Endothelial cell of umbilical vein (primary cell): ENCODE measurements at regions not wholly inside any gene's neighbourhood (a gene's known extent, or its start where the extent isn't known, plus 50 kb on each side); places are given as distances from the start of the nearest gene placed in this dataset.

Source experiments
- BruUV-seq: library from RNA; stranded (reverse); fragments of 400-500 nt; replicated peaks from 2 replicates; lab custom pipeline; 2021; lab: Mats Ljungman, UMichigan
- CTCF ChIA-PET: fragments of 300-600, 350-600 bp; sonication (Branson Sonifier 250); formaldehyde crosslinking; loops from one replicate; lab custom pipeline; 2021; ENCODE audit warnings: antibody characterized with exemption, inconsistent platforms; lab: Charles Lee
- POLR2A ChIA-PET: fragments of 300-600, 350-600 bp; sonication (Branson Sonifier 250); formaldehyde crosslinking; loops from one replicate; lab custom pipeline; 2021; ENCODE audit warnings: antibody characterized with exemption, inconsistent platforms; lab: Charles Lee
- DNase-seq: peaks from one replicate; pipeline ENCODE4 v3.0.0-alpha.2; 2011; ENCODE audit warnings: low read depth, low spot score
- FAIRE-seq: peaks from 2 replicates; lab custom pipeline; 2011; peaks lifted over from hg19 to GRCh38; lab: Jason Lieb, UNC
- H2AFZ ChIP-seq: 2 replicates; pipeline ENCODE4 v1.6.0; 2012; ENCODE audit warnings: low read depth, low read length, control low read depth, inconsistent platforms
- H3K27ac ChIP-seq: 2 replicates; pipeline ENCODE4 v1.5.1; 2011; ENCODE audit warnings: low read depth, mild to moderate bottlenecking, control low read depth, low read length, moderate library complexity; ENCODE audit not compliant: insufficient read depth
- H3K27me3 ChIP-seq, 2 experiments: 2 replicates each; pipeline versions ENCODE4 v1.6.0 to v1.6.1; 2011; ENCODE audit warnings: low read length in 2 of 2, mixed read lengths in 1 of 2; ENCODE audit not compliant: control insufficient read depth in 2 of 2, insufficient read depth in 2 of 2
- H3K36me3 ChIP-seq, 2 experiments: 2 replicates in 1 of 2; 3 replicates in 1 of 2; pipeline ENCODE4 v1.5.1; 2011; ENCODE audit warnings: low read length in 2 of 2, mild to moderate bottlenecking in 1 of 2, moderate library complexity in 1 of 2; ENCODE audit not compliant: control insufficient read depth in 2 of 2, insufficient read depth in 2 of 2; ENCODE audit errors: extremely low read depth in 1 of 2
- H3K4me1 ChIP-seq: 3 replicates; pipeline ENCODE4 v1.5.1; 2011; ENCODE audit warnings: mild to moderate bottlenecking, low read length; ENCODE audit not compliant: control insufficient read depth, insufficient read depth; ENCODE audit errors: extremely low read depth
- H3K4me2 ChIP-seq: 2 replicates; pipeline ENCODE4 v1.6.1; 2011; ENCODE audit warnings: low read length, control low read depth, mixed read lengths; ENCODE audit not compliant: insufficient read depth
- H3K4me3 ChIP-seq, 3 experiments: fragments of 200-600 bp in 1 of 3; sonication (generic), shearing (Covaris generic) in 1 of 3; replicated peaks in 1 of 3; 2 replicates each; pipeline ENCODE4 v1.5.1; 2011 to 2016; ENCODE audit warnings: control low read depth in 3 of 3, low read length in 3 of 3, mild to moderate bottlenecking in 2 of 3, inconsistent platforms in 1 of 3, low read depth in 1 of 3, moderate library complexity in 1 of 3; ENCODE audit not compliant: insufficient read depth in 1 of 3
- H3K79me2 ChIP-seq: 2 replicates; pipeline ENCODE4 v1.6.0; 2012; ENCODE audit warnings: low read length, inconsistent platforms; ENCODE audit not compliant: control insufficient read depth, insufficient read depth
- H3K9ac ChIP-seq: replicated peaks from 2 replicates; pipeline ENCODE3; 2011; ENCODE audit warnings: low read length, control low read depth; ENCODE audit not compliant: insufficient read depth; ENCODE audit errors: extremely low read depth
- H3K9me1 ChIP-seq: replicated peaks from 3 replicates; pipeline ENCODE4 v1.6.0; 2011; ENCODE audit warnings: mild to moderate bottlenecking, low read length; ENCODE audit not compliant: control insufficient read depth, insufficient read depth; ENCODE audit errors: extremely low read depth
- H3K9me3 ChIP-seq: replicated peaks from 2 replicates; pipeline ENCODE4 v1.5.1; 2012; ENCODE audit warnings: low read length, inconsistent platforms; ENCODE audit not compliant: control insufficient read depth, insufficient read depth
- H4K20me1 ChIP-seq: replicated peaks from 2 replicates; pipeline ENCODE3; 2011; ENCODE audit warnings: mild to moderate bottlenecking, low read length; ENCODE audit not compliant: control insufficient read depth, insufficient read depth; ENCODE audit errors: extremely low read depth
- EZH2 ChIP-seq: IDR thresholded peaks from 2 replicates; pipeline ENCODE4 v1.6.1; 2012; ENCODE audit warnings: borderline replicate concordance, low read depth, mild to moderate bottlenecking, moderate library complexity, low read length, inconsistent platforms; ENCODE audit not compliant: severe bottlenecking
- FOS ChIP-seq: IDR thresholded peaks from 2 replicates; pipeline ENCODE4 v1.6.1; 2011; ENCODE audit warnings: mild to moderate bottlenecking, low read length, moderate library complexity, borderline replicate concordance; ENCODE audit not compliant: insufficient read depth
- GATA2 ChIP-seq: IDR thresholded peaks from 2 replicates; pipeline ENCODE4 v1.7.0; 2011; ENCODE audit warnings: low read depth, mild to moderate bottlenecking, moderate library complexity, mixed read lengths, low read length; ENCODE audit not compliant: insufficient read length, insufficient read depth
- JUN ChIP-seq: IDR thresholded peaks from 2 replicates; pipeline ENCODE4 v1.6.1; 2011; ENCODE audit warnings: borderline replicate concordance, low read depth; ENCODE audit not compliant: insufficient read length, insufficient read depth
- MYC ChIP-seq: IDR thresholded peaks from one replicate; pipeline ENCODE4 v1.6.1; 2011; ENCODE audit warnings: mild to moderate bottlenecking, low read depth, low read length
- POLR2A ChIP-seq: IDR thresholded peaks from 2 replicates; pipeline ENCODE4 v1.6.1; 2012; ENCODE audit warnings: low read depth, mild to moderate bottlenecking, control low read depth, low read length
- POLR2AphosphoS5 ChIP-seq: IDR thresholded peaks from 2 replicates; pipeline ENCODE4 v1.6.1; 2012; ENCODE audit warnings: low read depth, mild to moderate bottlenecking, control low read depth, low read length, moderate library complexity; ENCODE audit not compliant: insufficient read depth
- dilution Hi-C: fragments of 300-500 bp; cut with MboI; formaldehyde crosslinking; loops from one replicate; pipeline ENCODE4 v1.15.0; 2019; ENCODE audit warnings: low sequenced_read_pairs; ENCODE audit not compliant: extremely low pct_ligation_motif_present
- intact Hi-C: fragments of 100-400 bp; cut with micrococcal nuclease; formaldehyde crosslinking; loops from one replicate; pipeline ENCODE4 v1.10.0; 2022
- TF ChIP-seq, protein P1 (sequence below), 2 donors: IDR thresholded peaks; 1 replicate in 1 of 2; 2 replicates in 1 of 2; pipeline ENCODE4 v1.5.1; 2011; ENCODE audit warnings: low read length in 2 of 2, mild to moderate bottlenecking in 2 of 2, moderate library complexity in 2 of 2, control low read depth in 1 of 2, inconsistent platforms in 1 of 2, low read depth in 1 of 2; ENCODE audit not compliant: insufficient read depth in 1 of 2; ENCODE audit errors: extremely low read depth in 1 of 2

DNA sequence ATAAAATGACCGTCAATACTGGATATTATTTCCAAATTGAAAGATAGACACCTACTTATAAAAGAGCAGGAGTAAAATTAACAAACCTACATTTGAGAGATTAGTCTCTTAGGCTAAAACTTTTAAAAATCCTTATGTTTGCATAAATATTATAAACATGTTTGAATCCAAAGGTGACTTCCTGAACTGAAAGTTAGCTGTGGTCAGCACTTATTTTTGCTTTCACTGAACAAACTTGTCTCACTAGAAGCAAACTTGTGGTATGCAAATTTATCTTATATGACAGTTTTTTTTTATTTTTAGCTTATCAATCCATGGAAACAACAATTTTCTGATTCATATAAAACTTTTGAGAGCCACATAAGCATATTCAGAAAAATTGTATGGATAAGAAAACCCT is 502.6 kb upstream of the COX7C start:
- Histone ChIP-seq H3K27me3 (no peaks in the 10 kb centered on the region), H2AFZ (no peak overlapping the region), H3K4me3 (no peak overlapping the region), H3K9me1 (no peaks in the 10 kb centered on the region), H3K27ac (no peak overlapping the region), H3K4me1 (no peaks in the 10 kb centered on the region), H3K9me3 (no peaks in the 10 kb centered on the region), H3K9ac (no peak overlapping the region), H4K20me1 (no peaks in the 10 kb centered on the region), H3K4me2 (no peak overlapping the region), H3K79me2 (no peaks in the 10 kb centered on the region), H3K36me3 (no peaks in the 10 kb centered on the region)
- TF ChIP-seq MYC (no peak), FOS (no peak), EZH2 (no peak), POLR2AphosphoS5 (no peak)
- DNase-seq (no peak), FAIRE-seq (no peak)
- BruUV-seq, result no TSS peak
- dilution Hi-C loops, result no loop called here
- intact Hi-C loops, result no loop called here
- ChIA-PET POLR2A (no interaction called here), CTCF (no interaction called here)

GRCh38 chr5:86118542-86118941 is 499.2 kb upstream of the COX7C start:
- H3K4me1 ChIP-seq, result no peaks in the 10 kb centered on the region
- CTCF ChIA-PET, result no interaction called here
- no peak overlapping the region for H3K4me2 ChIP-seq
- H3K79me2 ChIP-seq, result no peaks in the 10 kb centered on the region
- no peaks in the 10 kb centered on the region for H3K9me1 ChIP-seq
- no peaks in the 10 kb centered on the region for H3K36me3 ChIP-seq
- no TSS peak for BruUV-seq
- no peak overlapping the region for H3K9ac ChIP-seq
- intact Hi-C loops, result no loop called here
- no peaks in the 10 kb centered on the region for H3K27me3 ChIP-seq
- no peaks in the 10 kb centered on the region for H4K20me1 ChIP-seq
- dilution Hi-C loops, result no loop called here
- H3K27ac ChIP-seq, result no peak overlapping the region
- no peak for DNase-seq
- no peak overlapping the region for H2AFZ ChIP-seq
- POLR2A ChIA-PET, result no interaction called here
- no peaks in the 10 kb centered on the region for H3K9me3 ChIP-seq
- no peak for TF ChIP-seq EZH2
- no peak for TF ChIP-seq MYC
- TF ChIP-seq JUN, result no peak
- TF ChIP-seq GATA2, result no peak
- TF ChIP-seq, protein P1, sequence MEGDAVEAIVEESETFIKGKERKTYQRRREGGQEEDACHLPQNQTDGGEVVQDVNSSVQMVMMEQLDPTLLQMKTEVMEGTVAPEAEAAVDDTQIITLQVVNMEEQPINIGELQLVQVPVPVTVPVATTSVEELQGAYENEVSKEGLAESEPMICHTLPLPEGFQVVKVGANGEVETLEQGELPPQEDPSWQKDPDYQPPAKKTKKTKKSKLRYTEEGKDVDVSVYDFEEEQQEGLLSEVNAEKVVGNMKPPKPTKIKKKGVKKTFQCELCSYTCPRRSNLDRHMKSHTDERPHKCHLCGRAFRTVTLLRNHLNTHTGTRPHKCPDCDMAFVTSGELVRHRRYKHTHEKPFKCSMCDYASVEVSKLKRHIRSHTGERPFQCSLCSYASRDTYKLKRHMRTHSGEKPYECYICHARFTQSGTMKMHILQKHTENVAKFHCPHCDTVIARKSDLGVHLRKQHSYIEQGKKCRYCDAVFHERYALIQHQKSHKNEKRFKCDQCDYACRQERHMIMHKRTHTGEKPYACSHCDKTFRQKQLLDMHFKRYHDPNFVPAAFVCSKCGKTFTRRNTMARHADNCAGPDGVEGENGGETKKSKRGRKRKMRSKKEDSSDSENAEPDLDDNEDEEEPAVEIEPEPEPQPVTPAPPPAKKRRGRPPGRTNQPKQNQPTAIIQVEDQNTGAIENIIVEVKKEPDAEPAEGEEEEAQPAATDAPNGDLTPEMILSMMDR (IDR thresholded peaks at IDR 0.05; ENCODE audit: extremely low read depth in 1 of 2, insufficient read depth in 1 of 2, low read depth in 1 of 2, low read length in 2 of 2), result no peak
- no peak for TF ChIP-seq POLR2A
- TF ChIP-seq POLR2AphosphoS5, result no peak
- H3K4me3 ChIP-seq, result no peak overlapping the region
- FAIRE-seq, result no peak
